Activated CD4-positive, alpha-beta T cell treated with anti-CD3 and anti-CD28 coated beads, Interleukin-2, amount 50 U/mL, for 24 hours (primary cell): ENCODE measurements at regions not wholly inside any gene's neighbourhood (a gene's known extent, or its start where the extent isn't known, plus 50 kb on each side); places are given as distances from the start of the nearest gene placed in this dataset.

Experiments
- DNase-seq, 2 donors: peaks; one replicate each; pipeline ENCODE4 v3.0.0-alpha.2; 2020; ENCODE audit warnings: low read depth in 1 of 2, low spot score in 1 of 2

DNA sequence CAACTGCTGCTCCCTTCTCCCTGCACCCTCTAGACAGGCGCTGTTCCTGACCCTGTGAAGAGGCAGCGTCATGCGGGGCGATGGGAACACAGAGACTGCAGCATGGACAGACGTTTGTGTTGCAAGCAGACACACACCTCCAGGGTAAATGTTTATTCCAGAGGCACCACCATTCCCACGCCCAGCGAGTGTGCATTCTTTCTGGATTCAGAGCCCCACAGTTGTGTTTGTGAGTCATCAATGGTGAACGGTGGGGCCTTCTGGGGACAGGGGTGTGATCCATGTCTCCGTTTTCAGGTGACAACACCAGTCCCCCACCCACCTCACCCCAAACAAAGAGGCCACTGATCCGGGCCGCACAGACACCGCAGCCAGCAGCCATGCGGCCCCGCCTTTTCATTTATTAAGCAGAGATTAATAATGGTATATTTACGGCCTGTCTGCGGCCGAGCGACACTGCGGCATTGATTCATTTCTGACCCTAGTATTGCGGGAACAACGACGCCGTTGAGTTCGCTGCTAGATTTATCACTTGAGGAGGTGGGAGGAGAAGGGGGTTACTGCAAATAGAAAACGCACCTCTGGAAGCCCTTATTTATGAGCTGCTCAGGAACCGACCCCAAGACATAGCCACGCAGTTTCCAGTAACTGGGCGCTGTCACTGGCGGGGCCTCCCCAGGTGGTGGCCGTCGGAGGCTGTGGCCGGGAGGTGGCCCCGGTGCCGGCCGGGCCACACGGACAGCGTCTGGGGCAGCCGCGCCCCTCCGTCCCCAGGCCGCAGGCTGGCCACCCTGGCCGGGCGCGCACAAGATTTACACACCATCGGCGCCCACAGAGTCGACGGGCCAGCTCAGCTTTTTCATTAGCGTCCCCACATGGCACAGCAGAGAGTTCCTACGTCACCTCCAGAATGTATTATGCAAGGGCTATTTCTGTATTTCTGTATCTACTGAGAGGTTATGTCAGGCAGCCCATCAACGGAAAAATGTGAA, 367.6 kb downstream of the THBS2 start:
- DNase-seq, result no peak

DNA sequence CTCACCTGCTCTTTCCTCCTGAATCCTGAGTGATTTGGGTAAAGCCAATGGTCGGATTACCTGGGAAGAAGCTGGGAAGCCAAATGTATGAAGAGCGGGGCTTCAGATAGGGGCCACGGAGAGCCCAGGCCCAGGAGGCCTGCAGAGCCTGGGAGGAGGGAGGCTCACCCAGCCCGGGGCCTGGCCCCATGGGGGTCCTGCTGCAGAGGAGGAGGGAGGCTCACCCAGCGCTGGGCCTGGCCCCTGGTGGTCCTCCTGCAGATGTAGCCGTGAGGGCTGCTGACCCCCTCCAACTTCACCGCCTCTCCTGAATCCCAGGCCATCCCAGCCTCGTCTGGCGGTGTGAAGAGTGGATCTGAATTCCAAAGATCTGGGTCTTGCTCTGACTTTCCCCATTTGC, 368.4 kb downstream of the THBS2 start:
- no peak for DNase-seq

- DNase-seq, result peak; percentile 64 to 69
These were observed 369.0 kb downstream of the THBS2 start for GRCh38 chr6:168884646-168885086.

GRCh38 chr6:168884050-168884645, 369.5 kb downstream of the THBS2 start:
- no peak for DNase-seq

DNA sequence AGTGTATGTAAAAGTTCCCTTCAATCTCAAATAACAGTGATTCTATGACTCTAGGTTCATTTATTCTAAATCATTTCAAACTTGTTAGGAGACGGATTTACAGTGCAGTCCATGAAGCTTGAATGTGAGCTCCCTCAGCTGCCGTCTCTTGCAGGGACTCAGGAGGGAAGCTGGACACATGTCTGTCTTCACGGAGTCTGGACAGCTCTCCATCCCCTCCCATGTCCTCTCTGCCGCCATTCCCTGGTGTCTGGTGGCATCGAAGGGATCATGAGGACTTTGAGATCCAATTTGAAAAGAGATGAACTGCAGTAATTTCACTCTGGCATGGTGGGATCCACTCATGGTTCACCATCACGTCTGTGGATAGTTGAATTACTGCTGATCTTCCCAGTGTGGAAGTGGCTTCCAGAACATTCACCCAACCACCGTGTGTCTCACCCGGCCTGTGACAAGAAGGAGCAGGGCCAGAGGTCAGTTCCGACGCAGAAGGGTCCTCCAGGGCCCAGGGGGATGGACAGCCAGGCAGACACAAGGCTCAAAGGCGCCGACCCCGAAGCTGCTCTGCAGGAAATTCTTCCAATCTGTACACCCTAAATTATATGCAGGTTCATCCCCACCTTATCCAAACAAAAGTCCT, 370.1 kb downstream of the THBS2 start:
- no peak for DNase-seq

GRCh38 chr6:168880271-168880670, 373.4 kb downstream of the THBS2 start:
- DNase-seq, result no peak

DNA sequence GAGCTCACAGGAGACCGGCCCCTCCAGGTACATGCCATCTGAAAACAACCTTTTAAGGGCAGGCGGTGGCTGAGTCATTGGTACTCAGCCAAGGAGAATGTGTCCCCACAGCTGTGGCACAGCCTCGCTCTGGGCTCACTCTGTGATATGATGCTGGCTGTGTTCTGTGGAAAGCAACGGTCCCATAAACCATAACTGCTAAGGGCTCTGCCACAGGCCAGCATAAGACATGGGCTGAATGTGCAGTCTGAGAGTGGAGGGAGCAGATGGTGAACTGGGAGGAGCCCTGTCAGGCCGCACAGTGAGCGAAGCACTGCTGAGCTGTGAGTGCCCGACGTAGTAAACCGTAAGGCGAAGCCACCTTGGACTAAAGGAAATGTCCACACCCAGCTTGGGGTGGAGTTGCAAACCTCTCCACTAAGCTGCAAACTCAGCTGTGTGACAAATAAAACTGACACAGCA, 375.8 kb downstream of the THBS2 start:
- no peak for DNase-seq

GRCh38 chr6:168876956-168877355, 376.7 kb downstream of the THBS2 start:
- DNase-seq, result no peak

GRCh38 chr6:168875811-168876576, 377.7 kb downstream of the THBS2 start:
- DNase-seq, result no peak

GRCh38 chr6:168874637-168875036, 379.0 kb downstream of the THBS2 start:
- no peak for DNase-seq

DNA sequence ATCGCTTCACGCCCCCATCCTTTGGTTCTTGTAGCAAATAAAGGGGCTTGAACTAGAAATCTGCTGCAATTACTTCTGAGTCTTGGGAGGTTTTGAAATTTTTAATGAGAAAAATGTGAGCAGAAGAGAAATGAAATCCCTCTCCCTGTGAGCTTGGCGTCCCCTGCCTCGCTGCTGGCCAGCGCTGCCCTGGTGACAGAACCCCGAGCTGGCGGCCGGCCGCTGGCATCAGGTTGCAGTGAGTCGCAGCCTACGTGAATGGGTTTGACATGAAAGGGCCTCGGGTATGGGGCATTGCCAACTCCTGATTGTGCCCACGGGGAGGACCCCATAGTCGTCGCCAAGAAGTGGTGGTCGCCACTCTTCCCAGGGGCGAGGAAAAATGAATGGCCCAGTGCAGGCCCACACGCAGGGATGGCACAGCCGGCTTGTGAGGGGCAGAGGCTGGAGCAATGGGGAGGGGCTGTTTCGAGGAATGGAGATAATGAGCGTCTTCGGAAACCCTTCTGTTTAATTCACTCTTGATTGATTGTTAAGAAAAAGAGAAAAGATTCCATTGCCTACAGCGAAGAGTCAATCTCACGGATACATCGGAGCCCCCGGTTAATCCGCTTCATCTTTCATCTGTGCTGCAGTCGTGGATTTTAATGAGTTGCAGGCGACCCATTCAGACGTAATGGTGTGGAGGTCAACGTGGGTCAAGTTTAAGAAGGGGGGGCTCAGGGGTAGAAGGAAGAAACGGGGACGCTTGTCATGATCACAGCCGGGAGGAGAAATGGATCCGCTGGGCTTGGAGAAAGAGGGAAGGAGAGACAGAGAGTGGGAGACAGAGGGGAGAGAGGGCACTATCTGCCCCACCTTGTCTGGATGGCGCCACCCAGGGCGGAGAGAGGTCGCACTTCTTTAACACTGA, 380.1 kb downstream of the THBS2 start:
- DNase-seq, result no peak

- no peak for DNase-seq
These were observed 381.9 kb downstream of the THBS2 start for GRCh38 chr6:168871642-168872315.

- DNase-seq, result no peak
These were observed 382.7 kb downstream of the THBS2 start for GRCh38 chr6:168870982-168871381.

- no peak for DNase-seq
These were observed 386.2 kb downstream of the THBS2 start for GRCh38 chr6:168867247-168868102.

GRCh38 chr6:168866534-168866933, 387.1 kb downstream of the THBS2 start:
- no peak for DNase-seq

DNA sequence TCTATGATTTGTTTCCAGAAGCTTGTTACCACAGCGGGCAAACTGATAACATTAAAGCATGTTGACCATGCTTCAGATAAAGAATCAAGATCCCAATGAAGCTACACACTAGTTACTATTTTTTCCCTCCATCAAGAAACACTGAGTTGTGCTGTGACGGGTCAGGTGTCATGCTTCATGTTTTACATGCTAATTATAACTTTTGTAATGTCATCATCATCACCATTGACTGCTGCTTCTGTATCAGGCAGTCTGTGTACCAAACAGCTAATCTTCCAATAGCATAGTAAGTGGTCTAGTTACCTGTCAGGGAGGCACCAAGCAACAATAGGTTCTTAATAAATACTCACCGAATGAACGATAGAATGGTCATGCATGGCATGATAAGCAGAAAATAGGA, 388.1 kb downstream of the THBS2 start:
- no peak for DNase-seq

DNA sequence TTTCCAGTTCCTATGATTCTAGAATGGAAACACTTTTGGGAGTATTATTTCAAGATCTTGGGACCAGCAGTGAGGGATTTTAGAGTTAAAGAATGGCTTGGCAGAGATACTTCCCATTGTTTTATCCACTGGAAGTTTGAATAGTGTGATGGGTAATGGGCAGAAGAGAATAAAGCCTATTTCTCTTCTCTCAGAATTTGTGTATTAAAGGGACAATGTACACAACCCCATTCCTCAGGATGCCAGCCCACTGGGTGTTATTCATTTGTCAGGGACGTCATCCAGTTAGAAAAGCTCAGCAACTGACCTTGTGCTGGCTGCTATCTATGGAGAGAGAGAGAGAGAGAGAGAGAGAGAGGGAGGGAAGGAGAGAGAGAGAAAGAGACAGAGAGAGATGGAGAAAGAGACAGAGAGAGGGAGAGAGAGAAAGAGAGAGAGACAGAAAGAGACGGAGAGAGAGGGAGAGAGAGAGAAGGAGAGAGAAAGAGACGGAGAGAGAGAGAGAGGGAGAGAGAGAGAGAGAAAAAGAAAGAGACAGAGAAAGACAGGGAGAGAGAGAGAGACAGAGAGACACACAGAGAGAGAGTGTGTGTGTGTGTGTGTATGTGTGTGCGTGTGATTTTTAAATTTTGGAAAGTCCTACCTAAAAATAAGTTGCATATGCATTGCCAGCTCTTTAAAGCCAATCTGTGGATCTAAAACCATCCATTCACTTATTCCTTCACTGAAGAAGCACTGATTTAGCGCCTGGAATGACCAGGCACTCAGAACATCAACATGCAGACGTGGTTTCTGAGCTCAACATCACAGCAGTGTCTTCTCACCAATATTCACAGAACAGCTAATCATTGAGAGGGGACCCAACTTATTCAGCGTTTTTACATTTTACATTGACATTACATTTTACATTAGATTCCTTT, 388.8 kb downstream of the THBS2 start:
- DNase-seq, result no peak
